ENCODE measurements at regions not wholly inside any gene's neighbourhood (a gene's known extent, or its start where the extent isn't known, plus 50 kb on each side); places are given as distances from the start of the nearest gene placed in this dataset.

DNA sequence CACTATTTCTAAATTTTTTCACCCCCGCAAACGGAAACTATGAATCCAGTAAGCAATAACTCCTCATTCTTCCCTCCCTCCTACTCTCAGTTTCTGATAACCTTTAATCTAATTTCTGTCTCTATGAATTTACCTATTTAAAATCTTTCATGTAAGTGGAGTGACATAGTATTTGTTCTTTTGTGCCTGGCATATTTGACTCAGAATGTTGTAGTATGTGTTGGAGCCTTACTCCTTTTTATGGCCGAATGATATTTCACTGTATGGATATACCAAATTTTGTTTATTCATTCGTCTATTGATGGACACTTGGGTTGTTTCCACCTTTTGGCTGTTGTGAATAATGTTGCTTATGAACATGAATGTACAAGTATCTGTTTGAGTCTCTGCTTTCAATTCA, 61.1 kb upstream of the C1GALT1C1 start:
- DNase-seq: no peak

DNA sequence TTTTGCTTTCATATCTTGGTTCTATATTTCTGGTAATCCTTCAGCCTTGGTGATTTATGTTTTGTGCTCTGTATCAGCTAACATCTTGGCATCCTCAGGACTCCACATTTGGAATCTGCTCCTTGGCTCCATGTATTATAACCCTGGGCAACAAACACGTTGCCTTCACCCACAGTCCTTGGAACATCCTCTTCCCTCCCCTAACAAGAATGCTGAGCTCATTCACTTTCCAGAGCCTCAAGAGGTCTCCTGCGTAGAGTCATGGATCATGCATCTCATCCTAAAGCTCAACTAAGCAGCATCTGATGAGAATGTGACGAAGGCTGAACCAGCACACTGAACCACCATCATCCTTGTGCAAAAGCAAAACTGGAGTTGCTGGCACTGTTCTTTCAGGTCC, 60.5 kb upstream of the C1GALT1C1 start:
- DNase-seq: no peak

DNA sequence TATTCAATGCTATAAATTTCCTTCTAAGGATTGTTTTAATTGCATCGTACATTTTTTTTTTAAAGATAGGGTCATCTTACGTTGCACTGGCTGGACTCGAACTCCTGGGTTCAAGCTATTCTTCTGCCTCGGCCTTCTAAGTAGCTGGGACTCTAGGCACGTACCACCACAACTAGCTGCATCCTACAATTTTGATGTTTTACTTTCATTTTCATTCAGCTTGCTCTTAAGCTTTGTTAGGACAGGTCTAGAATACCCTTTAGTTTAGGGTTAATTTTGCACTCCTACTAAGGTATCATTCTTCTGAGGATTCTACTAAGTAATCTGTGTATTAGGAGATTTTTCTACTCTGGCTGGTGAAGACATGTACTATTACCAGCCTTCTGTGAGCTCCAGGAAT, 50.2 kb upstream of the C1GALT1C1 start:
- no peak for DNase-seq

Measured in stimulated activated naive CD4-positive, alpha-beta T cell treated with Interleukin-2 at 50 U/mL for 16 hours (primary cell).